Neuronal stem cell (in vitro differentiated cells): ENCODE measurements at regions not wholly inside any gene's neighbourhood (a gene's known extent, or its start where the extent isn't known, plus 50 kb on each side); places are given as distances from the start of the nearest gene placed in this dataset.

ENCODE experiments used
- DNase-seq: peaks from one replicate; pipeline ENCODE4 v3.0.0-alpha.2; 2013; ENCODE audit warnings: low spot score
- H2AFZ ChIP-seq: one replicate; pipeline ENCODE4 v1.6.1; 2013; ENCODE audit warnings: mild to moderate bottlenecking, low read length, inconsistent platforms
- H2AK5ac ChIP-seq: 2 replicates; pipeline ENCODE4 v1.6.1; 2013; ENCODE audit warnings: low read depth, mild to moderate bottlenecking, inconsistent platforms, low read length, moderate library complexity, mixed read lengths
- H2BK120ac ChIP-seq: 2 replicates; pipeline ENCODE4 v1.6.1; 2013; ENCODE audit warnings: low read depth, mild to moderate bottlenecking, inconsistent platforms, low read length, moderate library complexity, mixed read lengths
- H2BK12ac ChIP-seq: one replicate; pipeline ENCODE4 v1.6.1; 2013; ENCODE audit warnings: low read length, inconsistent platforms
- H2BK15ac ChIP-seq: 2 replicates; pipeline ENCODE4 v1.6.1; 2013; ENCODE audit warnings: mild to moderate bottlenecking, low read length, inconsistent platforms, mixed read lengths
- H2BK5ac ChIP-seq: one replicate; pipeline ENCODE4 v1.6.1; 2013; ENCODE audit warnings: inconsistent platforms, mild to moderate bottlenecking, low read length, moderate library complexity
- H3K14ac ChIP-seq: one replicate; pipeline ENCODE4 v1.6.1; 2013; ENCODE audit warnings: low read length, inconsistent platforms
- H3K18ac ChIP-seq: 2 replicates; pipeline ENCODE4 v1.6.1; 2013; ENCODE audit warnings: low read length, inconsistent platforms
- H3K23ac ChIP-seq: 2 replicates; pipeline ENCODE4 v1.6.1; 2013; ENCODE audit warnings: low read depth, mild to moderate bottlenecking, mixed read lengths, low read length, inconsistent platforms; ENCODE audit not compliant: poor library complexity
- H3K27ac ChIP-seq: replicated peaks from 3 replicates; pipeline ENCODE4 v1.5.1; 2013; ENCODE audit warnings: low read length, inconsistent platforms
- H3K27me3 ChIP-seq, 3 experiments: 2 replicates each; pipeline ENCODE4 v1.6.1; 2013; ENCODE audit warnings: low read length in 3 of 3, mild to moderate bottlenecking in 2 of 3, inconsistent platforms in 1 of 3, low read depth in 1 of 3, mixed read lengths in 1 of 3, moderate library complexity in 1 of 3; ENCODE audit not compliant: control insufficient read depth in 3 of 3, insufficient read depth in 3 of 3
- H3K36me3 ChIP-seq, 2 donors: replicated peaks in 1 of 2; 2 replicates each; pipeline ENCODE4 v1.6.1; 2013; ENCODE audit warnings: low read length in 2 of 2; ENCODE audit not compliant: control insufficient read depth in 2 of 2, insufficient read depth in 2 of 2
- H3K4ac ChIP-seq: 2 replicates; pipeline ENCODE4 v1.6.1; 2013; ENCODE audit warnings: inconsistent platforms, mild to moderate bottlenecking, low read length, moderate library complexity
- H3K4me1 ChIP-seq, 2 donors: 1 replicate in 1 of 2; 2 replicates in 1 of 2; pipeline ENCODE4 v1.6.1; 2013; ENCODE audit warnings: low read length in 2 of 2, low read depth in 1 of 2; ENCODE audit not compliant: control insufficient read depth in 2 of 2, insufficient read depth in 1 of 2
- H3K4me2 ChIP-seq: one replicate; pipeline ENCODE4 v1.6.1; 2013; ENCODE audit warnings: mild to moderate bottlenecking, low read length, inconsistent platforms; ENCODE audit not compliant: insufficient read depth, poor library complexity, severe bottlenecking
- H3K4me3 ChIP-seq, 2 donors: 2 replicates each; pipeline ENCODE4 v1.5.1; 2013; ENCODE audit warnings: low read length in 2 of 2, mild to moderate bottlenecking in 2 of 2, inconsistent platforms in 1 of 2, moderate library complexity in 1 of 2
- H3K79me1 ChIP-seq: one replicate; pipeline ENCODE4 v1.6.1; 2013; ENCODE audit warnings: low read depth, mild to moderate bottlenecking, inconsistent platforms, low read length, moderate library complexity
- H3K9ac ChIP-seq: one replicate; pipeline ENCODE4 v1.6.1; 2013; ENCODE audit warnings: mild to moderate bottlenecking, low read depth, low read length, inconsistent platforms; ENCODE audit not compliant: poor library complexity
- H3K9me3 ChIP-seq, 2 donors: replicated peaks in 1 of 2; 2 replicates each; pipeline versions ENCODE3 to v1.6.1; 2013; ENCODE audit warnings: low read length in 2 of 2, mild to moderate bottlenecking in 2 of 2, inconsistent platforms in 1 of 2, low read depth in 1 of 2, mixed read lengths in 1 of 2, moderate library complexity in 1 of 2; ENCODE audit not compliant: control insufficient read depth in 2 of 2, insufficient read depth in 1 of 2
- H4K8ac ChIP-seq: one replicate; pipeline ENCODE4 v1.6.1; 2013; ENCODE audit warnings: low read depth, mild to moderate bottlenecking, inconsistent platforms, low read length, moderate library complexity
- H4K91ac ChIP-seq: one replicate; pipeline ENCODE4 v1.6.1; 2013; ENCODE audit warnings: low read length, low read depth, mild to moderate bottlenecking, inconsistent platforms; ENCODE audit not compliant: poor library complexity
- WGBS, 2 donors: extraction: QIAGEN DNeasy Blood & Tissue Kit; methylation state at CpG; one replicate each; pipeline ENCODE4 v1.1.7; 2013; ENCODE audit warnings: missing lambda C conversion rate in 2 of 2, mixed read lengths in 1 of 2; ENCODE audit not compliant: insufficient read length in 2 of 2, insufficient replicate concordance in 1 of 2; ENCODE audit errors: extremely low coverage in 2 of 2; 5-methylcytosine and 5-hydroxymethylcytosine counted together

DNA sequence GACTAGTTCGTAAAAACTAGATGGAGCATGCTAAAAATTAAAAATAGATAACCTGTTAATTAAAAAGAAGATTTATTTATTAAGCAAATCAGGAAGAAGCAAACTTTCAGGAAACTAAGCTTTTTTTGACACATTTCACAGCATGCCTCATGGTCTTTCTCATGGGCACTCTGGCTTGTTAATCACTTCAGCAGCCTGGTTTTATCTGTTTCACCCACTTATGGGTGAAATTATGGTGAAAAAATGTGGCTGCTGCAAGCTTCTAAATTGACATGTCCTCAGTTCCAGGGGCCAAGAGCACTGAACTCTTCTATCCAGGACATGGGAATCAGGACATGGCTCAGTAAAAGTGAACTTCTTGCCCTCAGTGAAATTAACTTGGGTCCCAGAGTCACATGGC is 468.6 kb upstream of the SYT1 start:
- H3K23ac ChIP-seq: no peak overlapping the region
- H3K18ac ChIP-seq: no peak overlapping the region
- WGBS, 2 donors: no CpG with 5 or more reads among the region's 1 CpG
- no peak overlapping the region for H2BK120ac ChIP-seq
- no peak overlapping the region for H2AK5ac ChIP-seq
- no peak overlapping the region for H3K4me3 ChIP-seq
- H3K27ac ChIP-seq: no peak overlapping the region
- H3K27me3 ChIP-seq: no peaks in the 10 kb centered on the region
- H4K8ac ChIP-seq: no peak overlapping the region
- H3K4me1 ChIP-seq: no peaks in the 10 kb centered on the region
- no peaks in the 10 kb centered on the region for H3K36me3 ChIP-seq
- no peak overlapping the region for H2BK15ac ChIP-seq
- H4K91ac ChIP-seq: no peak overlapping the region
- H3K9ac ChIP-seq: no peak overlapping the region
- no peak overlapping the region for H2BK12ac ChIP-seq
- H3K79me1 ChIP-seq: no peaks in the 10 kb centered on the region
- H2BK5ac ChIP-seq: no peak overlapping the region
- no peak for DNase-seq
- no peak overlapping the region for H3K14ac ChIP-seq
- H3K9me3 ChIP-seq: no peaks in the 10 kb centered on the region
- no peak overlapping the region for H2AFZ ChIP-seq
- no peak overlapping the region for H3K4me2 ChIP-seq
- no peak overlapping the region for H3K4ac ChIP-seq

DNA sequence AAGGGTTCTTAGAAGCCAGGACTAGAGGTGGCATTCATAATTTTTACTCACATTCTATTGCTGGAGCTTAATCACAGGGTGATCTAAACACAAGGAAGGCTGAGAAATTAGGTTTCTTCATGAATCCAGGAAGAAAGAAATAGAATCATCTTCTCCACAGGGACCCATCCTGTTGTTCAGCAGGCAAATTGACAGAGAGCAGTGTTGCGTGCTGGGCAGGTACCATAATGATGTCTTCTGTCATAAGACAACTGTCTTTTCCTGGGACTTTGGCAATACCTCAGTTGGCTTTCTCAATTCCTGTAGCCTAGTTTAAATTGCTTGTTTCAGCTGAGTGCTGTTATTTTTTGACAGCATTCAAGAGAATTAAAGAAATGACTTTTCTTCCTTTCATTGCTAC is 468.0 kb upstream of the SYT1 start:
- Histone ChIP-seq H3K4ac (no peak overlapping the region), H3K79me1 (no peaks in the 10 kb centered on the region), H3K27me3 (no peaks in the 10 kb centered on the region), H2BK12ac (no peak overlapping the region), H3K4me3 (no peak overlapping the region), H3K23ac (no peak overlapping the region), H3K18ac (no peak overlapping the region), H4K8ac (no peak overlapping the region), H3K9me3 (no peaks in the 10 kb centered on the region), H3K14ac (no peak overlapping the region), H2BK120ac (no peak overlapping the region), H3K9ac (no peak overlapping the region), H3K27ac (no peak overlapping the region), H3K4me2 (no peak overlapping the region), H2AFZ (no peak overlapping the region), H3K4me1 (no peaks in the 10 kb centered on the region), H4K91ac (no peak overlapping the region), H2AK5ac (no peak overlapping the region), H2BK5ac (no peak overlapping the region), H2BK15ac (no peak overlapping the region), H3K36me3 (no peaks in the 10 kb centered on the region)
- no peak for DNase-seq
- no CpG with 5 or more reads among the region's 1 CpG for WGBS, 2 donors

DNA sequence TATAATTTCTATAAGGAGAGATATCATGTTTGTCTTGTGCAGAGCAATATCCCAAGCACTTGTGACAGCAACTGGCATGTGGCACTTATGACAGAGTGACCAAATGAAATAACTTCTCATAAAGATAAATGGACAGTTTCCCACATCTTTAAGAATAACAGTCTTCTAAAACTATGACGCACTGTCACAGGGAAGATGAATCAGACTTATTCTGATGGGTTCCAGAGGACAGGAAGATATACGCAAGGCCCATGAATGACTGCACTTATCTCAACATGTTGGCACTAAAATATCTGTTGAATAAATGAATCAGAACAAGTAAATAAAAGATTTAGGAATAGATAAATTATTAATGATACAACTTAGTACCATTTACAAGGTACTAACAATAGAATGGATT is 465.8 kb upstream of the SYT1 start:
- Histone ChIP-seq H3K4ac (no peak overlapping the region), H2BK12ac (no peak overlapping the region), H2AFZ (no peak overlapping the region), H4K91ac (no peak overlapping the region), H3K27ac (no peak overlapping the region), H3K36me3 (no peaks in the 10 kb centered on the region), H3K79me1 (no peaks in the 10 kb centered on the region), H3K23ac (no peak overlapping the region), H3K9ac (no peak overlapping the region), H2BK120ac (no peak overlapping the region), H4K8ac (no peak overlapping the region), H3K14ac (no peak overlapping the region), H3K9me3 (no peaks in the 10 kb centered on the region), H3K27me3 (no peaks in the 10 kb centered on the region), H3K4me3 (no peak overlapping the region), H3K18ac (no peak overlapping the region), H2BK5ac (no peak overlapping the region), H2AK5ac (no peak overlapping the region), H2BK15ac (no peak overlapping the region), H3K4me2 (no peak overlapping the region), H3K4me1 (peaks cover 0 to 2% of the 10 kb centered on the region in 2 donors)
- WGBS, 2 donors: no CpG with 5 or more reads among the region's 2 CpGs
- DNase-seq: no peak

DNA sequence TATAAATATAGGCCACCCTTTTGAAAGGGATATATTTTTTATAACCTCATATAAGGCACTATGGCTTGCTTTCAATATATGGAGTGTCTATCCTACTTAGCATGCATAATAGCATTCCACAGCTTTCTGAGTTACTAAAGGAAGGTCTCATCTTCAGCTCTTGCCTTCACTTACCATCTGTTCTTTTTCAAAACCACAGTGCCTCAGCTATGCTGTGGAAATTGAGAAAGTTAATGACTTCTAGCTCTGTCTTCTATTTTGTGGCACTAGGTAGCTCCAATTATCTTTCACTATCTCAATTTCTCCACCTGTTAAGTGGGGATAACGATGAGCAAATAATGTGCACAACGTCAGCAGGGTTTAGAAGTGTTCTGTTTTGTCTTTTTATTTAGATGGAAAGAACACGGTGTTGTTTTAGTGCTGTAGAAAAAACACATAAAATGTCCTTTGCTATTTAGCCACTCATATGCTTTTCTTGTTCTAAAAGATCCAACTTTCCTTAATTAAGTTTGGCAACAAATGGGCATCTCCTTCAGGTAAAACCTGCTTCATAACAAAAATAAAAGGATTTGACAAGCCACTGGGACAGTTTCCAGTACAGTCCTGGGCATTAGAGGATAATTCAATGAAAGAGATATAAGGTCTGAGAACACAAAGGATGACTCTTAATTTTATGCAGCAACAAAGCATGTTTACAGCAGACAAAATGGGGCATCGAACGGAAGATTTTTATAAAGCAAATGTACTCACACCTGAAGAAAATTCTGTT is 462.0 kb upstream of the SYT1 start:
- Histone ChIP-seq H3K18ac (no peak overlapping the region), H2BK12ac (no peak overlapping the region), H3K14ac (no peak overlapping the region), H2BK15ac (no peak overlapping the region), H3K4me3 (no peak overlapping the region), H3K27me3 (no peaks in the 10 kb centered on the region), H3K27ac (no peak overlapping the region), H3K79me1 (no peaks in the 10 kb centered on the region), H2BK5ac (no peak overlapping the region), H3K23ac (no peak overlapping the region), H3K36me3 (no peaks in the 10 kb centered on the region), H3K4me2 (no peak overlapping the region), H3K9ac (no peak overlapping the region), H2BK120ac (no peak overlapping the region), H3K4ac (no peak overlapping the region), H2AFZ (peak overlapping the region; percentile 32), H3K9me3 (no peaks in the 10 kb centered on the region), H4K8ac (no peak overlapping the region), H3K4me1 (peaks cover 0 to 2% of the 10 kb centered on the region in 2 donors), H2AK5ac (no peak overlapping the region), H4K91ac (no peak overlapping the region)
- WGBS, 2 donors: no CpG with 5 or more reads among the region's 5 CpGs
- DNase-seq: no peak
